KMS-11 (cell line): ENCODE measurements at regions not wholly inside any gene's neighbourhood (a gene's known extent, or its start where the extent isn't known, plus 50 kb on each side); places are given as distances from the start of the nearest gene placed in this dataset.

Source experiments
- H2AFZ ChIP-seq: fragments of 200-600 bp; sonication (generic); 2 replicates; pipeline ENCODE4 v1.6.1; 2016; ENCODE audit warnings: antibody characterized with exemption, mixed run types, low read depth
- H3K27ac ChIP-seq: fragments of 200-600 bp; sonication (generic); 2 replicates; pipeline ENCODE4 v1.6.1; 2016; ENCODE audit warnings: mild to moderate bottlenecking, mixed run types
- H3K27me3 ChIP-seq: fragments of 200-600 bp; sonication (generic); 2 replicates; pipeline ENCODE4 v1.6.1; 2017; ENCODE audit warnings: mild to moderate bottlenecking, low read depth, mixed run types, moderate library complexity; ENCODE audit not compliant: insufficient read depth
- H3K36me3 ChIP-seq: fragments of 200-600 bp; sonication (generic); 2 replicates; pipeline ENCODE4 v1.6.1; 2017; ENCODE audit warnings: mild to moderate bottlenecking, mixed run types; ENCODE audit not compliant: insufficient read depth
- H3K4me1 ChIP-seq: fragments of 200-600 bp; sonication (generic); 2 replicates; pipeline ENCODE4 v1.6.1; 2016; ENCODE audit warnings: mild to moderate bottlenecking, low read depth, mixed run types; ENCODE audit not compliant: poor library complexity, severe bottlenecking
- H3K4me2 ChIP-seq: fragments of 200-600 bp; sonication (generic); 2 replicates; pipeline ENCODE4 v1.7.0; 2016; ENCODE audit warnings: mild to moderate bottlenecking, mixed run types
- H3K4me3 ChIP-seq: fragments of 200-600 bp; sonication (generic); IDR thresholded peaks from 2 replicates; pipeline ENCODE4 v1.6.1; 2017; ENCODE audit warnings: low read depth, low read length, mixed read lengths; ENCODE audit not compliant: insufficient read depth
- H3K79me2 ChIP-seq: fragments of 200-600 bp; sonication (generic); 2 replicates; pipeline ENCODE4 v1.6.1; 2016; ENCODE audit warnings: low read depth, mixed run types; ENCODE audit not compliant: insufficient read depth
- H3K9ac ChIP-seq: fragments of 200-600 bp; sonication (generic); 2 replicates; pipeline ENCODE4 v1.6.1; 2016; ENCODE audit warnings: mild to moderate bottlenecking, mixed run types
- H4K20me1 ChIP-seq: fragments of 200-600 bp; sonication (generic); 2 replicates; pipeline ENCODE4 v1.6.1; 2016; ENCODE audit warnings: mild to moderate bottlenecking, mixed run types; ENCODE audit not compliant: insufficient read depth
- CTCF ChIP-seq: fragments of 200-600 bp; sonication (generic); conservative IDR thresholded peaks from 2 replicates; pipeline ENCODE4 v1.6.1; 2017; ENCODE audit warnings: low read depth, mild to moderate bottlenecking, antibody characterized with exemption, low read length, moderate library complexity, mixed read lengths

GRCh38 chr2:217090884-217091283 lies 231.0 kb upstream of the TNP1 start:
- TF ChIP-seq CTCF = no peak
- H3K79me2 ChIP-seq = no peaks in the 10 kb centered on the region
- H3K4me2 ChIP-seq = no peak overlapping the region
- no peaks in the 10 kb centered on the region for H4K20me1 ChIP-seq
- H2AFZ ChIP-seq = no peak overlapping the region
- no peaks in the 10 kb centered on the region for H3K27me3 ChIP-seq
- no peaks in the 10 kb centered on the region for H3K36me3 ChIP-seq
- no peak overlapping the region for H3K4me3 ChIP-seq
- H3K4me1 ChIP-seq = no peaks in the 10 kb centered on the region
- H3K27ac ChIP-seq = no peak overlapping the region
- H3K9ac ChIP-seq = no peak overlapping the region

GRCh38 chr2:217090024-217090473 lies 230.2 kb upstream of the TNP1 start:
- Histone ChIP-seq H4K20me1 (no peaks in the 10 kb centered on the region), H3K4me1 (no peaks in the 10 kb centered on the region), H3K9ac (no peak overlapping the region), H3K27me3 (no peaks in the 10 kb centered on the region), H3K79me2 (no peaks in the 10 kb centered on the region), H3K36me3 (no peaks in the 10 kb centered on the region), H3K4me3 (no peak overlapping the region), H3K27ac (no peak overlapping the region), H2AFZ (no peak overlapping the region), H3K4me2 (no peak overlapping the region)
- TF ChIP-seq CTCF = no peak

- Histone ChIP-seq H3K4me2 (no peak overlapping the region), H3K27ac (no peak overlapping the region), H3K27me3 (no peaks in the 10 kb centered on the region)
These were observed 226.9 kb upstream of the TNP1 start for GRCh38 chr2:217086718-217087117.

GRCh38 chr2:217086038-217086522 lies 226.2 kb upstream of the TNP1 start:
- Histone ChIP-seq H3K27ac (no peak overlapping the region), H3K36me3 (no peaks in the 10 kb centered on the region), H2AFZ (no peak overlapping the region), H3K4me3 (no peak overlapping the region), H3K4me1 (no peaks in the 10 kb centered on the region), H3K27me3 (no peaks in the 10 kb centered on the region), H3K4me2 (no peak overlapping the region), H3K9ac (no peak overlapping the region), H4K20me1 (no peaks in the 10 kb centered on the region), H3K79me2 (no peaks in the 10 kb centered on the region)
- TF ChIP-seq CTCF = no peak

More at GRCh38 chr2:217086718-217087117, 226.9 kb upstream of the TNP1 start:
- no peaks in the 10 kb centered on the region for H3K79me2 ChIP-seq
- H3K36me3 ChIP-seq = no peaks in the 10 kb centered on the region
- H2AFZ ChIP-seq = no peak overlapping the region
- TF ChIP-seq CTCF = no peak
- no peaks in the 10 kb centered on the region for H3K4me1 ChIP-seq
- no peak overlapping the region for H3K4me3 ChIP-seq
- no peak overlapping the region for H3K9ac ChIP-seq
- no peaks in the 10 kb centered on the region for H4K20me1 ChIP-seq

- Histone ChIP-seq H3K4me2 (no peak overlapping the region), H3K36me3 (no peaks in the 10 kb centered on the region), H3K4me3 (no peak overlapping the region), H3K27me3 (no peaks in the 10 kb centered on the region), H3K27ac (no peak overlapping the region), H3K4me1 (no peaks in the 10 kb centered on the region), H3K79me2 (no peaks in the 10 kb centered on the region), H2AFZ (no peak overlapping the region), H4K20me1 (no peaks in the 10 kb centered on the region), H3K9ac (no peak overlapping the region)
- no peak for TF ChIP-seq CTCF
These were observed 225.7 kb upstream of the TNP1 start for GRCh38 chr2:217085543-217085942.
